D341Med (cell line): ENCODE measurements at regions not wholly inside any gene's neighbourhood (a gene's known extent, or its start where the extent isn't known, plus 50 kb on each side); places are given as distances from the start of the nearest gene placed in this dataset.
"Not testable (repeated sequence)": the region's sequence is repeated elsewhere in the genome, so short reads cannot be mapped to it uniquely, and the experiment has no call there.

ENCODE experiments used
- DNase-seq: peaks from one replicate; pipeline ENCODE4 v3.0.0; 2012; ENCODE audit warnings: low spot score

- DNase-seq: no peak
Observed at GRCh38 chr10:62590306-62590705, 214.2 kb upstream of the ADO start.

- peak; percentile 57 for DNase-seq
Observed at GRCh38 chr10:62594093-62594520, 210.4 kb upstream of the ADO start.

GRCh38 chr10:62597226-62597625 lies 207.3 kb upstream of the ADO start:
- DNase-seq: no peak

- DNase-seq: no peak
Observed at GRCh38 chr10:62599161-62599560, 205.4 kb upstream of the ADO start.

- not testable (repeated sequence) for DNase-seq
Observed at GRCh38 chr10:62606551-62606950, 198.0 kb upstream of the ADO start.

GRCh38 chr10:62608189-62608875 lies 196.2 kb upstream of the ADO start:
- not testable (repeated sequence) for DNase-seq

GRCh38 chr10:62610649-62611229 lies 193.8 kb upstream of the ADO start:
- DNase-seq: peak; percentile 79

GRCh38 chr10:62613424-62613823 lies 191.1 kb upstream of the ADO start:
- DNase-seq: no peak

GRCh38 chr10:62613859-62614258 lies 190.7 kb upstream of the ADO start:
- DNase-seq: no peak

GRCh38 chr10:62614389-62615157 lies 189.9 kb upstream of the ADO start:
- no peak for DNase-seq

- no peak for DNase-seq
Observed at GRCh38 chr10:62616885-62617590, 187.5 kb upstream of the ADO start.

- DNase-seq: no peak
Observed at GRCh38 chr10:62617652-62618051, 186.9 kb upstream of the ADO start.

GRCh38 chr10:62618054-62618453 lies 186.5 kb upstream of the ADO start:
- DNase-seq: no peak

- no peak for DNase-seq
Observed at GRCh38 chr10:62618576-62619412, 185.7 kb upstream of the ADO start.

- DNase-seq: no peak
Observed at GRCh38 chr10:62619413-62619738, 185.1 kb upstream of the ADO start.

GRCh38 chr10:62620491-62620890 lies 184.0 kb upstream of the ADO start:
- no peak for DNase-seq

GRCh38 chr10:62623223-62623622 lies 181.3 kb upstream of the ADO start:
- no peak for DNase-seq

GRCh38 chr10:62625484-62625883 lies 179.0 kb upstream of the ADO start:
- DNase-seq: no peak

- DNase-seq: no peak
Observed at GRCh38 chr10:62626079-62626478, 178.4 kb upstream of the ADO start.

GRCh38 chr10:62626817-62627216 lies 177.7 kb upstream of the ADO start:
- DNase-seq: no peak

- no peak for DNase-seq
Observed at GRCh38 chr10:62627983-62628382, 176.5 kb upstream of the ADO start.

GRCh38 chr10:62631241-62631640 lies 173.3 kb upstream of the ADO start:
- no peak for DNase-seq
